SK-N-SH treated with all-trans-retinoic acid at 6 μM for 48 hours (cell line): ENCODE measurements at regions not wholly inside any gene's neighbourhood (a gene's known extent, or its start where the extent isn't known, plus 50 kb on each side); places are given as distances from the start of the nearest gene placed in this dataset.

Experiments
- BACH2 ChIP-seq: fragments of 250-450 bp; sonication (Bioruptor Pico); IDR thresholded peaks from 2 replicates; pipeline ENCODE4 v1.9.0; 2021; ENCODE audit warnings: mild to moderate bottlenecking, borderline replicate concordance
- CREB5 ChIP-seq: fragments of 250-450 bp; sonication (Bioruptor Pico); IDR thresholded peaks from 2 replicates; pipeline ENCODE4 v1.5.1; 2020; ENCODE audit warnings: low read depth, mild to moderate bottlenecking, moderate library complexity
- CSRNP3 ChIP-seq: fragments of 250-450 bp; sonication (Bioruptor Pico); IDR thresholded peaks from 2 replicates; pipeline ENCODE4 v1.5.1; 2021; ENCODE audit warnings: mild to moderate bottlenecking, moderate library complexity
- POU6F1 ChIP-seq: fragments of 250-450 bp; sonication (Bioruptor Pico); IDR thresholded peaks from 2 replicates; pipeline ENCODE4 v1.8.0; 2021; ENCODE audit warnings: low read depth, mild to moderate bottlenecking, moderate library complexity, borderline replicate concordance
- TOX ChIP-seq: fragments of 250-450 bp; sonication (Bioruptor Pico); IDR thresholded peaks from 2 replicates; pipeline ENCODE4 v1.8.0; 2021; ENCODE audit warnings: mild to moderate bottlenecking, moderate library complexity, borderline replicate concordance
- ZC3H10 ChIP-seq: fragments of 250-450 bp; sonication (Bioruptor Pico); IDR thresholded peaks from 2 replicates; pipeline ENCODE4 v1.5.1; 2021; ENCODE audit warnings: mild to moderate bottlenecking, moderate library complexity
- ZFP30 ChIP-seq: fragments of 450-650 bp; formaldehyde crosslinking; IDR thresholded peaks from 2 replicates; pipeline ENCODE4 v1.5.0; 2022; ENCODE audit warnings: mild to moderate bottlenecking, moderate library complexity
- ZNF8 ChIP-seq: fragments of 450-650 bp; formaldehyde crosslinking; IDR thresholded peaks from 2 replicates; pipeline ENCODE4 v1.5.0; 2020; ENCODE audit warnings: mild to moderate bottlenecking, moderate library complexity

GRCh38 chr12:105920161-105920684 lies 218.5 kb downstream of the NUAK1 start:
- no peak for TF ChIP-seq ZFP30 (CRISPR knock-in tag)
- TF ChIP-seq TOX = no peak
- no peak for TF ChIP-seq CREB5
- TF ChIP-seq POU6F1 = no peak
- no peak for TF ChIP-seq CSRNP3 (CRISPR knock-in tag)
- TF ChIP-seq BACH2 (CRISPR knock-in tag) = no peak
- TF ChIP-seq ZNF8 (CRISPR knock-in tag) = no peak
- TF ChIP-seq ZC3H10 (CRISPR knock-in tag) = no peak
